ENCODE measurements at regions not wholly inside any gene's neighbourhood (a gene's known extent, or its start where the extent isn't known, plus 50 kb on each side); places are given as distances from the start of the nearest gene placed in this dataset.
"Not testable (repeated sequence)": the region's sequence is repeated elsewhere in the genome, so short reads cannot be mapped to it uniquely, and the experiment has no call there.

- not testable (repeated sequence) for H3K27ac Mint-ChIP-seq; H2AFZ ChIP-seq (replicated peaks); H3F3A ChIP-seq (ENCODE audit: low read depth); H3K27ac ChIP-seq; H3K36me3 ChIP-seq; H3K9ac ChIP-seq; H3K79me2 ChIP-seq (ENCODE audit: low read depth); H3K4me3 ChIP-seq; H3K9me3 ChIP-seq (ENCODE audit: low read depth); H3K4me3 Mint-ChIP-seq; H3K36me3 Mint-ChIP-seq; H3K27me3 Mint-ChIP-seq (ENCODE audit: insufficient read depth, low read depth); H3K4me1 ChIP-seq; H3K9me3 Mint-ChIP-seq; H3K4me1 Mint-ChIP-seq; H4K20me1 ChIP-seq (ENCODE audit: low read depth); H3K27me3 ChIP-seq; DNase-seq (ENCODE audit: low spot score); H3K4me2 ChIP-seq
Observed at GRCh38 chr6:58016614-58017013, 699.2 kb downstream of the PRIM2 start.

GRCh38 chr6:58028188-58028587, 710.8 kb downstream of the PRIM2 start:
- not testable (repeated sequence) for H3K27me3 Mint-ChIP-seq (ENCODE audit: insufficient read depth, low read depth); H3K9me3 Mint-ChIP-seq; H3K27ac Mint-ChIP-seq

GRCh38 chr6:58038213-58038612, 720.8 kb downstream of the PRIM2 start:
- H3K4me1 ChIP-seq; DNase-seq (ENCODE audit: low spot score); H3K4me1 Mint-ChIP-seq; H3K27me3 ChIP-seq; H3K4me2 ChIP-seq; H4K20me1 ChIP-seq (ENCODE audit: low read depth); H3K36me3 ChIP-seq; H3K79me2 ChIP-seq (ENCODE audit: low read depth); H2AFZ ChIP-seq (replicated peaks); H3K9me3 ChIP-seq (ENCODE audit: low read depth); H3K27ac Mint-ChIP-seq; H3K27me3 Mint-ChIP-seq (ENCODE audit: insufficient read depth, low read depth); H3K27ac ChIP-seq; H3K36me3 Mint-ChIP-seq; H3K4me3 ChIP-seq; H3K9ac ChIP-seq; H3K9me3 Mint-ChIP-seq; H3K4me3 Mint-ChIP-seq; H3F3A ChIP-seq (ENCODE audit: low read depth): not testable (repeated sequence)

More at GRCh38 chr6:58028188-58028587, 710.8 kb downstream of the PRIM2 start:
- H3K4me3 ChIP-seq; H3K79me2 ChIP-seq (ENCODE audit: low read depth); H3K9me3 ChIP-seq (ENCODE audit: low read depth); H3K4me3 Mint-ChIP-seq; H3K4me1 ChIP-seq; H3K36me3 ChIP-seq; H3K4me2 ChIP-seq; H4K20me1 ChIP-seq (ENCODE audit: low read depth); H3K27ac ChIP-seq; H3K4me1 Mint-ChIP-seq; H3K36me3 Mint-ChIP-seq; H3F3A ChIP-seq (ENCODE audit: low read depth); DNase-seq (ENCODE audit: low spot score); H3K9ac ChIP-seq; H3K27me3 ChIP-seq; H2AFZ ChIP-seq (replicated peaks): not testable (repeated sequence)

- H3K9ac ChIP-seq; H3K4me2 ChIP-seq; H3K27me3 Mint-ChIP-seq (ENCODE audit: insufficient read depth, low read depth); H3K4me1 Mint-ChIP-seq; H2AFZ ChIP-seq (replicated peaks); H3K9me3 ChIP-seq (ENCODE audit: low read depth); H3K4me1 ChIP-seq; H3K4me3 ChIP-seq; DNase-seq (ENCODE audit: low spot score); H3K27me3 ChIP-seq; H3K4me3 Mint-ChIP-seq; H3K79me2 ChIP-seq (ENCODE audit: low read depth); H3K27ac Mint-ChIP-seq; H3K36me3 ChIP-seq; H3F3A ChIP-seq (ENCODE audit: low read depth); H3K9me3 Mint-ChIP-seq; H3K27ac ChIP-seq; H3K36me3 Mint-ChIP-seq; H4K20me1 ChIP-seq (ENCODE audit: low read depth): not testable (repeated sequence)
Observed at GRCh38 chr6:58046584-58046983, 729.2 kb downstream of the PRIM2 start.

- not testable (repeated sequence) for H3K4me1 Mint-ChIP-seq; H3K27ac ChIP-seq; H3F3A ChIP-seq (ENCODE audit: low read depth); H3K9me3 Mint-ChIP-seq; H4K20me1 ChIP-seq (ENCODE audit: low read depth); H3K9ac ChIP-seq; H3K4me2 ChIP-seq; H3K27me3 ChIP-seq; DNase-seq (ENCODE audit: low spot score); H3K79me2 ChIP-seq (ENCODE audit: low read depth); H3K27me3 Mint-ChIP-seq (ENCODE audit: insufficient read depth, low read depth); H3K4me3 Mint-ChIP-seq; H3K36me3 Mint-ChIP-seq; H3K27ac Mint-ChIP-seq; H3K36me3 ChIP-seq; H3K4me3 ChIP-seq; H3K4me1 ChIP-seq; H3K9me3 ChIP-seq (ENCODE audit: low read depth); H2AFZ ChIP-seq (replicated peaks)
Observed at GRCh38 chr6:58047389-58047788, 730.0 kb downstream of the PRIM2 start.

- H4K20me1 ChIP-seq (ENCODE audit: low read depth); H3K4me1 Mint-ChIP-seq; H3K9me3 Mint-ChIP-seq; H3K36me3 Mint-ChIP-seq; H3K27me3 Mint-ChIP-seq (ENCODE audit: insufficient read depth, low read depth); H3K27ac ChIP-seq; H3K4me2 ChIP-seq; H3K4me3 Mint-ChIP-seq; H3K27ac Mint-ChIP-seq; H3K9me3 ChIP-seq (ENCODE audit: low read depth); H3K4me3 ChIP-seq; H3K9ac ChIP-seq; H3K79me2 ChIP-seq (ENCODE audit: low read depth); H3K27me3 ChIP-seq; H3K4me1 ChIP-seq; DNase-seq (ENCODE audit: low spot score); H2AFZ ChIP-seq (replicated peaks); H3F3A ChIP-seq (ENCODE audit: low read depth); H3K36me3 ChIP-seq: not testable (repeated sequence)
Observed at GRCh38 chr6:58047865-58048264, 730.4 kb downstream of the PRIM2 start.

GRCh38 chr6:58055465-58056176, 738.2 kb downstream of the PRIM2 start:
- not testable (repeated sequence) for H3K27ac ChIP-seq; H3K4me3 ChIP-seq; H3K9me3 Mint-ChIP-seq; H2AFZ ChIP-seq (replicated peaks); DNase-seq (ENCODE audit: low spot score); H3K36me3 Mint-ChIP-seq; H3K27ac Mint-ChIP-seq; H3K36me3 ChIP-seq; H3K4me3 Mint-ChIP-seq; H3K79me2 ChIP-seq (ENCODE audit: low read depth); H3F3A ChIP-seq (ENCODE audit: low read depth); H3K4me1 ChIP-seq; H3K9ac ChIP-seq; H3K9me3 ChIP-seq (ENCODE audit: low read depth); H3K27me3 ChIP-seq; H3K4me1 Mint-ChIP-seq; H4K20me1 ChIP-seq (ENCODE audit: low read depth); H3K27me3 Mint-ChIP-seq (ENCODE audit: insufficient read depth, low read depth); H3K4me2 ChIP-seq

GRCh38 chr6:58059701-58060100, 742.3 kb downstream of the PRIM2 start:
- H3F3A ChIP-seq (ENCODE audit: low read depth); H3K79me2 ChIP-seq (ENCODE audit: low read depth); DNase-seq (ENCODE audit: low spot score); H3K27ac ChIP-seq; H3K27ac Mint-ChIP-seq; H3K9me3 Mint-ChIP-seq; H4K20me1 ChIP-seq (ENCODE audit: low read depth); H3K4me1 ChIP-seq; H3K4me3 Mint-ChIP-seq; H3K27me3 ChIP-seq; H3K36me3 ChIP-seq; H3K4me1 Mint-ChIP-seq; H2AFZ ChIP-seq (replicated peaks); H3K9me3 ChIP-seq (ENCODE audit: low read depth); H3K4me2 ChIP-seq; H3K36me3 Mint-ChIP-seq; H3K27me3 Mint-ChIP-seq (ENCODE audit: insufficient read depth, low read depth); H3K4me3 ChIP-seq; H3K9ac ChIP-seq: not testable (repeated sequence)
